ENCODE measurements at regions not wholly inside any gene's neighbourhood (a gene's known extent, or its start where the extent isn't known, plus 50 kb on each side); places are given as distances from the start of the nearest gene placed in this dataset.

DNA sequence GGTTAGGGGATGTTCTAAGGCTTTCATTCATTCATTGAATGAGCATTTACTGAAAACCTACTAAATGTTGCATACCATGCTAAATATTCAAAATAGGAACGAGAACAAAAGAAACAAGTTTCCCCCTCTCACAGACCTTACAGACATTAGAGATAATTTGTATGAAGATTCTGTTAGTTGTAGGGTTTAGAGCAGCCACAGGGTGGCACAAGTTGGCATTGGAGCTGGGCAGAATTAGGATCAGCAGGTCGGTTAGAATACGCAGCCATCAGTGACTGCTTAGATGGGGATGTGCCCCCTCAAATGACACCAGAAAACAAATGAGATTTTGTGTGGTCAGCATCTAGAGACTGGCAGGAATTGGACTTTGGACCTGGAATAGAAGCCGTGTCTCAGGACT is 166.3 kb upstream of the DAAM1 start:
- TF ChIP-seq POLR2A (IDR thresholded peaks at IDR 0.05; ENCODE audit: low read depth, low read length) (no peak), POLR2AphosphoS5 (IDR thresholded peaks at IDR 0.05; ENCODE audit: low read depth, low read length) (no peak)
